ENCODE measurements at regions not wholly inside any gene's neighbourhood (a gene's known extent, or its start where the extent isn't known, plus 50 kb on each side); places are given as distances from the start of the nearest gene placed in this dataset.

DNA sequence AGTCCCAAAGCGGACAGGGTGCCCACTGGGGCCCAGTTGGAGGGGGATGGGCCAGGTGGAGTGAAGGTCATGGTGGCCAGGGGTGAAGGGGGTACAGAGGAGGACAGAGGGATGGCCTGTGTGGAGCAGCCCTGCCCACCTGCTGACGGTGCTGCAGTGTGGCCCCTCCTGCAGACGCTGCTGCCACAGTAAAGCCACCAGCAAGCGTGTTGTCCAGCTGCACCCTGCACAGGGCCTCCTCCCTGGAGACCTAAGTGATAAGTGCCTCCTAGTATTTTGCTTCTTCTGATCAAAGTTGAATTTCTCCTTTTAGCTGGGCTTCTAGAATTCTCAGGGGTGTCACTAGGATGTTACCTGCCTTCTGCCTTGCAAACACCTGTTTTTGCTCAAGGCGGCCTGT lies 299.3 kb upstream of the IRX4 start:
- TF ChIP-seq CTCF (IDR thresholded peaks at IDR 0.05): no peak
- TF ChIP-seq EZH2phosphoT487 (IDR thresholded peaks at IDR 0.05): no peak
- TF ChIP-seq EZH2 (IDR thresholded peaks at IDR 0.05): no peak

All from neural progenitor cell (in vitro differentiated cells).